Thyroid gland (tissue), 4 donors: ENCODE measurements at regions not wholly inside any gene's neighbourhood (a gene's known extent, or its start where the extent isn't known, plus 50 kb on each side); places are given as distances from the start of the nearest gene placed in this dataset.

Source experiments
- CTCF ChIP-seq, 6 experiments: fragments of 200-600 bp in 3 of 6; fragments of 450-650 bp in 3 of 6; sonication (generic) in 3 of 6; IDR thresholded peaks; one replicate each; pipeline ENCODE4 v1.5.1; 2016 to 2019; ENCODE audit warnings: antibody characterized with exemption in 6 of 6, mild to moderate bottlenecking in 2 of 6, inconsistent platforms in 1 of 6, moderate library complexity in 1 of 6
- POLR2A ChIP-seq, 2 donors: fragments of 450-650 bp; IDR thresholded peaks; one replicate each; pipeline ENCODE4 v1.6.1; 2017; ENCODE audit warnings: antibody characterized with exemption in 2 of 2, mild to moderate bottlenecking in 2 of 2, moderate library complexity in 1 of 2

- TF ChIP-seq CTCF (IDR thresholded peaks at IDR 0.05) (no peak), POLR2A (IDR thresholded peaks at IDR 0.05) (no peak)
Measured at GRCh38 chr2:235180642-235181041, 228.8 kb downstream of the SH3BP4 start.
